Lower leg skin (tissue), 4 donors: ENCODE measurements at regions not wholly inside any gene's neighbourhood (a gene's known extent, or its start where the extent isn't known, plus 50 kb on each side); places are given as distances from the start of the nearest gene placed in this dataset.

Experiments used
- DNase-seq, 2 donors: peaks; one replicate each; pipeline ENCODE4 v3.0.0-alpha.2; 2019; ENCODE audit warnings: low spot score in 2 of 2
- H3K4me3 ChIP-seq: fragments of 200-600 bp; sonication (generic); 2 replicates; pipeline ENCODE4 v1.5.1; 2017; ENCODE audit warnings: mild to moderate bottlenecking, low read depth; ENCODE audit not compliant: poor library complexity, severe bottlenecking
- CTCF ChIP-seq, 3 donors: fragments of 450-650 bp; IDR thresholded peaks; one replicate each; pipeline ENCODE4 v1.5.1; 2016; ENCODE audit warnings: antibody characterized with exemption in 3 of 3, mild to moderate bottlenecking in 3 of 3, moderate library complexity in 2 of 3
- POLR2A ChIP-seq, 2 donors: fragments of 450-650 bp; IDR thresholded peaks; one replicate each; pipeline ENCODE4 v1.6.1; 2016 to 2017; ENCODE audit warnings: antibody characterized with exemption in 2 of 2, mild to moderate bottlenecking in 1 of 2, moderate library complexity in 1 of 2
- WGBS, 2 donors: methylation state at CpG; one replicate each; pipeline ENCODE4 v1.1.5; 2018; 5-methylcytosine and 5-hydroxymethylcytosine counted together
- intact Hi-C: fragments of 100-400 bp; cut with DNase I; formaldehyde crosslinking; loops from one replicate; pipeline ENCODE4 v1.15.0; 2023; ENCODE audit warnings: low total_unique reads

GRCh38 chr18:2218101-2218500, 353.2 kb downstream of the METTL4 start:
- no peak overlapping the region for H3K4me3 ChIP-seq
- 70 to 75% methylated on average over 4 of the region's 4 CpGs for WGBS, 2 donors
- intact Hi-C loops = no loop called here
- DNase-seq = no peak
- TF ChIP-seq CTCF (IDR thresholded peaks at IDR 0.05) = no peak
- no peak for TF ChIP-seq POLR2A (IDR thresholded peaks at IDR 0.05)

- WGBS, 2 donors = 63 to 68% methylated on average over 3 of the region's 3 CpGs
- TF ChIP-seq CTCF (IDR thresholded peaks at IDR 0.05) = no peak
- TF ChIP-seq POLR2A (IDR thresholded peaks at IDR 0.05) = no peak
- no peak for DNase-seq
- no peak overlapping the region for H3K4me3 ChIP-seq
- intact Hi-C loops = no loop called here
These were observed 351.6 kb downstream of the METTL4 start for GRCh38 chr18:2219706-2220105.

- intact Hi-C loops = no loop called here
- H3K4me3 ChIP-seq = no peak overlapping the region
- no peak for DNase-seq
- TF ChIP-seq POLR2A (IDR thresholded peaks at IDR 0.05) = no peak
- TF ChIP-seq CTCF (IDR thresholded peaks at IDR 0.05) = no peak
- 78 to 79% methylated on average over 5 of the region's 5 CpGs for WGBS, 2 donors
These were observed 348.8 kb downstream of the METTL4 start for GRCh38 chr18:2222270-2223185.

GRCh38 chr18:2223449-2223848, 347.9 kb downstream of the METTL4 start:
- TF ChIP-seq POLR2A (IDR thresholded peaks at IDR 0.05) (no peak), CTCF (IDR thresholded peaks at IDR 0.05) (no peak)
- no peak for DNase-seq
- no peak overlapping the region for H3K4me3 ChIP-seq
- intact Hi-C loops = no loop called here
- WGBS, 2 donors = 37 to 55% methylated on average over 5 of the region's 5 CpGs

GRCh38 chr18:2223849-2224248, 347.5 kb downstream of the METTL4 start:
- H3K4me3 ChIP-seq = no peak overlapping the region
- WGBS, 2 donors = 22 to 25% methylated on average over 2 of the region's 2 CpGs
- intact Hi-C loops = no loop called here
- TF ChIP-seq POLR2A (IDR thresholded peaks at IDR 0.05) (no peak), CTCF (IDR thresholded peaks at IDR 0.05) (no peak)
- no peak for DNase-seq
